ENCODE measurements at regions not wholly inside any gene's neighbourhood (a gene's known extent, or its start where the extent isn't known, plus 50 kb on each side); places are given as distances from the start of the nearest gene placed in this dataset.
"Not testable (repeated sequence)": the region's sequence is repeated elsewhere in the genome, so short reads cannot be mapped to it uniquely, and the experiment has no call there.

- TF ChIP-seq EP300 (IDR thresholded peaks at IDR 0.05) (no peak), POLR2A (IDR thresholded peaks at IDR 0.05) (no peak)
- TF ChIP-seq, protein P1, sequence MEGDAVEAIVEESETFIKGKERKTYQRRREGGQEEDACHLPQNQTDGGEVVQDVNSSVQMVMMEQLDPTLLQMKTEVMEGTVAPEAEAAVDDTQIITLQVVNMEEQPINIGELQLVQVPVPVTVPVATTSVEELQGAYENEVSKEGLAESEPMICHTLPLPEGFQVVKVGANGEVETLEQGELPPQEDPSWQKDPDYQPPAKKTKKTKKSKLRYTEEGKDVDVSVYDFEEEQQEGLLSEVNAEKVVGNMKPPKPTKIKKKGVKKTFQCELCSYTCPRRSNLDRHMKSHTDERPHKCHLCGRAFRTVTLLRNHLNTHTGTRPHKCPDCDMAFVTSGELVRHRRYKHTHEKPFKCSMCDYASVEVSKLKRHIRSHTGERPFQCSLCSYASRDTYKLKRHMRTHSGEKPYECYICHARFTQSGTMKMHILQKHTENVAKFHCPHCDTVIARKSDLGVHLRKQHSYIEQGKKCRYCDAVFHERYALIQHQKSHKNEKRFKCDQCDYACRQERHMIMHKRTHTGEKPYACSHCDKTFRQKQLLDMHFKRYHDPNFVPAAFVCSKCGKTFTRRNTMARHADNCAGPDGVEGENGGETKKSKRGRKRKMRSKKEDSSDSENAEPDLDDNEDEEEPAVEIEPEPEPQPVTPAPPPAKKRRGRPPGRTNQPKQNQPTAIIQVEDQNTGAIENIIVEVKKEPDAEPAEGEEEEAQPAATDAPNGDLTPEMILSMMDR (IDR thresholded peaks at IDR 0.05), result no peak
- Histone ChIP-seq H3K27ac (peak overlapping the region; percentile 45 to 85 (median 70)), H3K9me3 (no peaks in the 10 kb centered on the region), H3K4me1 (peaks cover 0 to 5% (median 0%) of the 10 kb centered on the region in 4 donors), H3K4me3 (no peak overlapping the region), H3K27me3 (no peaks in the 10 kb centered on the region), H3K36me3 (no peaks in the 10 kb centered on the region)
- DNase-seq (ENCODE audit: low spot score in 2 of 2), result no peak
- 63 to 79% methylated on average over 10 of the region's 10 CpGs for WGBS, 2 donors
Measured at GRCh38 chr10:6986927-6987326, 406.9 kb upstream of the PRKCQ start.

DNA sequence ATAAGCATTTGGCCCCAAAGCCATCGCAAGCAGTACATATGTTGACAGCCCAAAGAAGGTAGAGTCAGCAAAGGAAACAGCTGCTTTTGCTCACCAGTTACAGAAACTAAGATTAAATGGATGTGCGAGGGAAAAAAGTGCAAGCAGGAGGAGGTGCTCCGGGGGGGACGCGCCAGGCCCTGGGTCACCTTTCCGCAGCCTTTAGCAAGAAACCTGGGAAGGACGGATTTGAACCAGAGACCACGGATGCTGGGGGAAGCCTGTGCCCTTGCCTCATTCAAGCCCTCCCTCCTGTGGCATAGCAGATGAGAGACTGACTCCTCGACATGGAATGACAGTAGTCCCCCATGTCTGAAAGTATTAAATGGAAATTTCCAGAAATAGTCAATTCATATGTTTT, 405.6 kb upstream of the PRKCQ start:
- TF ChIP-seq POLR2A (IDR thresholded peaks at IDR 0.05) (no peak), EP300 (IDR thresholded peaks at IDR 0.05) (no peak)
- TF ChIP-seq, protein P1 (IDR thresholded peaks at IDR 0.05), result no peak
- H3K4me1 ChIP-seq, result peaks cover 0 to 5% (median 0%) of the 10 kb centered on the region in 4 donors
- 79 to 94% methylated on average over 9 of the region's 9 CpGs for WGBS, 2 donors
- no peak for DNase-seq (ENCODE audit: low spot score in 2 of 2)
- no peaks in the 10 kb centered on the region for H3K9me3 ChIP-seq
- H3K4me3 ChIP-seq, result no peak overlapping the region
- no peak overlapping the region for H3K27ac ChIP-seq
- H3K27me3 ChIP-seq, result no peaks in the 10 kb centered on the region
- no peaks in the 10 kb centered on the region for H3K36me3 ChIP-seq

- no peak for TF ChIP-seq EP300 (IDR thresholded peaks at IDR 0.05)
- TF ChIP-seq POLR2A (IDR thresholded peaks at IDR 0.05), result no peak
- TF ChIP-seq, protein P1 (IDR thresholded peaks at IDR 0.05), result no peak
- Histone ChIP-seq H3K27me3 (no peaks in the 10 kb centered on the region), H3K4me1 (peaks cover 0 to 5% (median 0%) of the 10 kb centered on the region in 4 donors), H3K27ac (no peak overlapping the region), H3K9me3 (no peaks in the 10 kb centered on the region), H3K4me3 (no peak overlapping the region), H3K36me3 (no peaks in the 10 kb centered on the region)
- WGBS, 2 donors, result 84 to 89% methylated on average over 2 of the region's 2 CpGs
- DNase-seq (ENCODE audit: low spot score in 2 of 2), result no peak
Measured at GRCh38 chr10:6984971-6985370, 404.9 kb upstream of the PRKCQ start.

GRCh38 chr10:6984016-6984415, 403.9 kb upstream of the PRKCQ start:
- not testable (repeated sequence) for DNase-seq (ENCODE audit: low spot score in 2 of 2); H3K4me3 ChIP-seq; H3K9me3 ChIP-seq; H3K27ac ChIP-seq; H3K27me3 ChIP-seq; H3K4me1 ChIP-seq; H3K36me3 ChIP-seq
- WGBS, 2 donors, result 73 to 86% methylated on average over 5 of the region's 5 CpGs

GRCh38 chr10:6980353-6980752, 400.3 kb upstream of the PRKCQ start:
- Histone ChIP-seq H3K27me3 (no peaks in the 10 kb centered on the region), H3K9me3 (peaks cover 0 to 7% (median 0%) of the 10 kb centered on the region in 4 donors), H3K36me3 (no peaks in the 10 kb centered on the region), H3K4me3 (no peak overlapping the region), H3K27ac (no peak overlapping the region), H3K4me1 (no peaks in the 10 kb centered on the region)
- no peak for DNase-seq (ENCODE audit: low spot score in 2 of 2)
- TF ChIP-seq EP300 (IDR thresholded peaks at IDR 0.05) (no peak), POLR2A (IDR thresholded peaks at IDR 0.05) (no peak)
- TF ChIP-seq, protein P1 (IDR thresholded peaks at IDR 0.05), result no peak
- 69 to 77% methylated on average over 4 of the region's 4 CpGs for WGBS, 2 donors

- peaks cover 0 to 7% (median 0%) of the 10 kb centered on the region in 4 donors for H3K9me3 ChIP-seq
- no peak overlapping the region for H3K4me3 ChIP-seq
- no peak for DNase-seq (ENCODE audit: low spot score in 2 of 2)
- no peak overlapping the region for H3K27ac ChIP-seq
- no peaks in the 10 kb centered on the region for H3K36me3 ChIP-seq
- no peaks in the 10 kb centered on the region for H3K4me1 ChIP-seq
- TF ChIP-seq POLR2A (IDR thresholded peaks at IDR 0.05), result no peak
- TF ChIP-seq EP300 (IDR thresholded peaks at IDR 0.05), result no peak
- TF ChIP-seq, protein P1 (IDR thresholded peaks at IDR 0.05), result no peak
- WGBS, 2 donors, result 55% methylated on average over 7 of the region's 7 CpGs
- no peaks in the 10 kb centered on the region for H3K27me3 ChIP-seq
Measured at GRCh38 chr10:6979371-6979770, 399.3 kb upstream of the PRKCQ start.
